Fibroblast of skin of right biceps (primary cell): ENCODE measurements at regions not wholly inside any gene's neighbourhood (a gene's known extent, or its start where the extent isn't known, plus 50 kb on each side); places are given as distances from the start of the nearest gene placed in this dataset.
A peak's percentile ranks its signal among the peaks of the same experiment; 100 is the strongest.

Experiments
- DNase-seq: peaks from one replicate; pipeline ENCODE4 v3.0.0-alpha.2; 2013

DNA sequence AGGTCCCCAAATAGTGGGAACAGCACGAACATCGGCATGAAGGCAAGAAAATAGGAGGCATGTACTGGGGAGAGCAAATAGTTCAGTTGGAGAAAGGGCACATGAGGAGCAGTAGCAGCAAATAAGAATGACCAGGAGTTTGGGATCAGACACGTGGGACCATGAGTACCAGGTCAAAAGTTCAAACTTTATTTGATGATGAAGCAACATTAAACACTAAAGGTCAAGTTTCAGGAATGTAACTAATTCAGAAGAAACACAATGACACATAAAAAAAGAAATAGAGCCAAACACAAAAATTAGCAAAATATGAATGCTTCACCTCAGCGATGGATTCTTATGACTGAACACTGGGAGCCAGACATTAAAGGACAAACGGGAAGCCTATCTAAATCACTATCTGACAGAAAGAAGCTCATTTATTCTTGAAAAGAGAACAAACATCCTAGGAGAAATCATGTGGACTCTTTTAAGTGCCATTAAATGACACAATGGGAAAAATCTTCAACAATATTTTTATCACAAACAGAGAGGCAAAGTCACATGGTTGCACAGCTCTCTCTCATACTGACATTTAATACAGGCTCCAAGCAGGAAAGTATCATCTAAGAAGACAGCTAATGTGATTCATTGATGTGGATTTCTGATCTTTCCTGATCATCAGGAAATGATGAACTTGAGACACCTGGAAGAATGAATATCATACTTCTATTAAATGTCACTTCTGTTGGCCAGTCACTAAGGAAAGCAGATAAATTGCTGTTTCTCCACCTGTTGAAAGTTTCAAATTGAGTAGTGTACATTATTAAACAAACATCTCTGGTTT, 216.9 kb upstream of the THBS1 start:
- peak; percentile 80 for DNase-seq

DNA sequence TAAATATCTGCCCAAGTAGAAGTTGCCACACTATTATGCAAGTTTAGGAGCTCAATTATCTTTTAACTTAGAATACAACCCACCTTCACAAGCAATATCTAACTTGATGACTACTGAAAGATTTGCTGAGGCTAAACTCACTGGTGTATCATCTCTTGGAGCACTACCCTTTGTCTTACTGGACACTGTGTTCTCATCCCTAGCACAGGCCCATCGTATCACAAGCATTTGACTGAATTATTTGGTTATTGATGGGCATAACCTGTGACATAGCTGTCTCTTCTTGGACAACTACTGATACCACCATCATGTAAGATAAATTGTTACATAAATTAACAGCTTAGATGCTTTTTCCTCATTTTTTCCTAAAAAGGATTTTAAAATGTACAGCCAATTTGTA, 216.2 kb upstream of the THBS1 start:
- DNase-seq, result no peak

DNA sequence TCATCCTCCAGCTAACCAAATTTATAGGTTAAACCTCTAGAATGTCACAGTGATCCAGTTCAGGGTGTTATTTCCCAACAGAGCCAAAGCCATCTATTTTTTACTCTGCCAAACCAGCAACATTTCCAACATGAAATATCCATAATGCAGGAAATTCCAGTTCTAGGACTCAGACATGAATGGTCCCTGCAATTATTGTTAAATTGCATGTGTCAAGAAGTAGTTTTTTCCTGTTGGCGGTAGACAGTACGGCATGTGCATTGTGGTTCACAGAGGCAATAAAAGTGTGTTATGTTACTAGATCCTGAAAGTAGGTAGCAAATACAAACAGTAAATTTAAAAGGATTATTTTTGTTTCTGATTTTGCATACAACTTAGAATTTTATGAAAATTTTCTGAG, 215.7 kb upstream of the THBS1 start:
- DNase-seq, result peak; percentile 88

DNA sequence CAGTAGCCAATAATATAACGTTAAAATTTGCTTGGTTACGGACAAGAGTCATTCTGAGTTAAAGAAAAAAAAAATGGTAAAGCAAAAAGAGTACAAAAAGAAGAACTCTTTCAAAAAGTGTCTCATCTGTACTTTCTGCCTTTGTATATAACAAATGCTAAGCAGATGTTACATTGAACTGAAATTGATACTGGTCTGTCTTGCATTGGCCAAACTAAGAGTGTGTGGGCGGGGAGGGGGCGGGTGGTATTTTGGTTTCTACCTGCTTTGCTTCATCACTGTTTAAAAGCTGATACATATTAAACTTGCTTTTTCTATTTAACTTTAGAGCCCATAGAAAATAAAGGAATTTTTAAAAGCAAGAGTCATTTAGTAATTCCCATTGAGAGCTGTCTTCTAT, 215.0 kb upstream of the THBS1 start:
- no peak for DNase-seq

DNA sequence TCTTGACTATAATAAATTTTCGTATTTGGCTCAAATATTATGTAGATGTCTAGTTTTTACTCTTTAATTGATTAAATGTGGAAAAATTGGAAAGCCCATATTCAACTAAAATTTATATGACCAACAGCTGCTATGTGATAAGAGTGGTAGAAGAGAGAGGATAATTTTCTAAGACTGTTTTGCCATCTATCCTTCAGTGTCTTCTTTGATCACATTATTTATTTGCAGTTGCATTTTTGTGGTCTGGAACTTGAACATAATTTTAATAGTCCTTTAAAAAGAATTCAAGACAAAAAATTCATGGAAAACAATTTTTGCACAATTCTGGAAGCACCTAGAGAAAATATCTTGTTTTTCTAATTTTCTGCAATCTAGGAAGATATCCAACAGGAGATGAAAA, 213.3 kb upstream of the THBS1 start:
- DNase-seq, result peak; percentile 47

DNA sequence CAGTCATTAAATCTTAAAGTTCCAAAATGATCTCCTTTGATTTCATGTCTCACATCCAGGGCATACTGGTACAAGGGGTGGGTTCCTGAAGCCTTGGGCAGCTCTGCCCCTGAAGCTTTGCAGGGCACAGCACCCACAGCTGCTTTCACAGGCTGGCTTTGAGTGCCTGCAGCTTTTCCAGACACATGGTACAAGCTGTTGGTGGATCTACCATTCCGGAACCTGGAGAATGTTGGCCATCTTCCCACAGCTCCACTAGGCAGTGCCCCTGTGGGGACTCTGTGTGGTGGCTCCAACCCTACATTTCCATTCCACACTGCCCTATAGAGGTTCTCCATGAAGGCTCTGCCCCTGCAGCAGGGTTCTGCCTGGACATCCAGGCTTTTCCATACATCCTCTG, 211.1 kb upstream of the THBS1 start:
- DNase-seq, result no peak

DNA sequence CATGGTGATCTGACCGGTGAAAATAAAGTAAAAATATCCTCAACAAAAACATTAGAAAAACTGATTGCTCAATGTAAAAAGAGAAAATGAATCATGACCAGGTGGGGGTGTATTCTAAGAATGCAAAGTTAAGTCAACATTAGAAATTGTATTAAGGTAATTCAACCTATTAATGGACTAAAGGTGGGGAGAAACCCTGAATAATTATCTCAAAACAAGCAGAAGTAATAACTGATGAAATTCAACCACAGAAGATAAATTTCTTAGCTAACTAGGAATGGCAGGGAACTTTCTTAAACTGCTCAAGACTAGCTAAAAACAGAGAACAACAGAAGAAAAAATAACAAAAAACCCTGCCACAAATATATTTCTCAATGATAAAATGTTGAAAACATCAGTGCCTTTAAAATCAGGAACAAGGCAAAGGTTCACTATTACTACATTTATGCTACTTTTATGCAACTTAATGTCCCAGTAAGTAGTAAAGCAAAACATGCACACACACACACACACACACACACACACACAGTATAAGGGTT, 204.4 kb upstream of the THBS1 start:
- no peak for DNase-seq

DNA sequence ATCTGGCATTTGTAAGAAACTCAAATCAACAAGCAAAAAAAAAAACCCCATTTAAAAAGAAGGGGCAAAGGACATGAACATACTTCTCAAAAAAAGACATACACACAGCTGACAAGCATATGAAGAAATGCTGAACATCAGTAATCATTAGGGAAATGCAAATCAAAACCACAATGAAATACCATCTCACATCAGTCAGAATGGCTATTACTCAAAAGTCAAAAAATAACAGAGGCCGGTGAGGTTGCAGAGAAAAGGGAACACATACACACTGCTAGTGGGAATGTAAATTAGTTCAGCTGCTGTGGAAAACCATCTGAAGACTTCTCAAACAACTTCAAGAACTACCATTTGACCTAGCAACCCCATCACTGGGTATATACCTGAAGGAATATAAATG, 199.4 kb upstream of the THBS1 start:
- DNase-seq, result peak; percentile 74

DNA sequence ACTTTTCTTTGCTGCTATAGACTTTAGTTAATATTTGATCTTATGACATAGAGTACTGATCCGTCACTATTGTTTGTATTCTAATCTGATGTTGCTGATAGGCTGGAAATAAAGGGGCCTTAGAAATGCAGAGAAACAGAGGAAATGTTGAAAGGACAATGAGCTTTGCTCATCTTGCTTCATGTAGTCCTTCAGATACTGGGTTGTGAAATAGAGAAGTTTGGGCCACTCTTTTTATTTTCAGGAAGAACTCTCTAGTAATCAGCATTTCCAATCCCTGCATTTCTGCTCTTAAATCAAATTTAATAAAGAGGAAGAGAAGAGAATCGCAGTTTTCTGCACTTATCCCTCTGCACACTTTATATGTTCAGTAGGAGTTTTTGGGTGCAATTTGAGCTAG, 192.8 kb upstream of the THBS1 start:
- DNase-seq, result no peak

DNA sequence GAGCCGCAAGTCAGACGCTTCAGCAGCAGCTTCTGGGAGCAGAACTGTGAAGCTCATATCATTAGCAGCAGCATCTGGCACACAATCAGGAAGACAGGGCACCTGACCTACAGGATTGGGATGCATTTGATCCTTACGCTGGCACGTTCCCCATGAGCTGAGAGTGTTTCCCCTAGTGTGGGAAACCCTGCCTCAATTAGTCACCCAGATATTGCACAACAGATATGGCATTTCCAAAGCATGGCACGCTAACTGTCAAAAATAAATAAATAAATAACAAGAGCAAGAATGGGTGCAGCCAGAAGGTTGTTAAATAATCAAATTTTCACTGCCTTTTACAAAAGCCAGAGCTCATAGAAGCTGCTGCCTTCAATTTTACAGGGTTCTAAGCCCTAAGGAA, 189.6 kb upstream of the THBS1 start:
- no peak for DNase-seq

DNA sequence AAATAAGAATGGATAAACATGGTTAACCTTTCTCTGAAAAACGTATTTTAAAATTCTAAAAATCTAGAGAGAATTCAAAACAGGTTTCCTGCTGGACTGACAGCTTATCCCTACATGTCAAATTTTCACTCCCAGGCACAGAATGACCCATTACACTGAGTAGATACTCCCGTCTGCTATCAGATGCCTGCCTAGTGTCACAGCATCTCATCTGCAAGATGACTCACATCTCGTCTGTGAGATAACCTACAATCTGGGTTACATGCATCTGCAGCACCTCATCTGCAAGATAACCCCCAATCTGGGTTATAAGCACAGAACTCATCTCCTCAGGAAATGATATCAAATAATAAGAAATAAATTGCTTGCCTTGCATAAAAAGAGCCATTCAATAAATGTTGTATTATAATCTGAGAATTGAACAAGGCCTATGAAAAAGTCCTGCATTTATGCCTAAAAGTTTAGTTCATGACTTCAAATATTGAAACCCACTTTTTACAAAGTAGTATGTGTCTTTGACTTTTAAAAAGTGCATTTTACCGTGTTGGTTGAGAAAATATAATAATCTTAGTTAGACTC, 188.3 kb upstream of the THBS1 start:
- DNase-seq, result no peak

DNA sequence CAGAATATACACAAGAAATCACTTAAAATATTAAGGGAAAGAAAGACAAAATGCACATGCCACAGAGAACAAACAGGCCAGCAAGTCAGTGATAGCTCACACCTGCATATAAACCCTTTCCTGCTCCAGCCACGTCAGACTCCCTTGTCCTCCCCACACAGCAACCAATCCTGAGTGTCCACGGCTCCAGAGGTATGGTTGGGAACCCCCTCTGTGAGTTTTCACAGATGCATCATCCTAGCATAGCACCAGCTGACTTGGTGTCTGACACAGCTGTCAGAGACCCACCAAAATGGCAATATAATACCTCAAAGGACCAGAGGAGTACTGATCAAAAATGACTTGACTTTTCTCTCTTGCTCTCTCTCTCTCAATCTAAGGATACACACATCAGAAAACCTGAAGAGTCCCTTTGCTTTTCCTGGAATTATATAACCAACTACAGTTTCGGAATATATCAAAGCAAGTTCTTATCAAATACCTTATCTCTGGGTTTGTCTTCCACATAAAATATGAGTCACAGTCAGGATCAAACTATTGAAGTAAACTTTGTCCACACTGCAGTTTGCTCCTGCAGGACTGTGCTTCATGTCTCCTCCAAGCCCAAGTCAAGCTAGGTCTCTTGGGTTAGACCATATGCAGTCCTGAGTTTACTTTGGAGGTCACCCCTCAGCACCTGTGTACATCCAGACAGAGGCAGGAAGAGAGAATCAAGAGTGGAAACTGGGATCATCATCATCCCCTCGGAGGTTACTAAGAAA, 187.1 kb upstream of the THBS1 start:
- DNase-seq, result no peak

DNA sequence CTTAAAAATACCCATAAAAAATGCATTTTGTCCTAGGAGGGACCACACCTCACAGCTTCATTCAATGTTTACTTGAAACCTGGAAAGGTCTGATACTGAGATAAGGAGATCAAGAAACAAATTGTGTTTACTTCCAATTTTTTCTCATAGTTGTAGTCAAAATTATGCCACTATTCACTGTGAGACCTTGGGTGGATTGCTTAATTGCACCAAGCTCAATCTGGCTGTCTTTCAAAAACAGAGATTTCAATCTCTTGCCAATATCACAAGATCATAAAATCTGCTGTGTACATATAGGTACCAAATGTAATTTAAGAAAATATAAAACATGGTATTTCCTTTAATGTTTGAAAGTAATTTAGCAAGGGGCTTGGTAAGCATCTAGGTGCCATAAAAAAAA, 186.4 kb upstream of the THBS1 start:
- DNase-seq, result no peak

DNA sequence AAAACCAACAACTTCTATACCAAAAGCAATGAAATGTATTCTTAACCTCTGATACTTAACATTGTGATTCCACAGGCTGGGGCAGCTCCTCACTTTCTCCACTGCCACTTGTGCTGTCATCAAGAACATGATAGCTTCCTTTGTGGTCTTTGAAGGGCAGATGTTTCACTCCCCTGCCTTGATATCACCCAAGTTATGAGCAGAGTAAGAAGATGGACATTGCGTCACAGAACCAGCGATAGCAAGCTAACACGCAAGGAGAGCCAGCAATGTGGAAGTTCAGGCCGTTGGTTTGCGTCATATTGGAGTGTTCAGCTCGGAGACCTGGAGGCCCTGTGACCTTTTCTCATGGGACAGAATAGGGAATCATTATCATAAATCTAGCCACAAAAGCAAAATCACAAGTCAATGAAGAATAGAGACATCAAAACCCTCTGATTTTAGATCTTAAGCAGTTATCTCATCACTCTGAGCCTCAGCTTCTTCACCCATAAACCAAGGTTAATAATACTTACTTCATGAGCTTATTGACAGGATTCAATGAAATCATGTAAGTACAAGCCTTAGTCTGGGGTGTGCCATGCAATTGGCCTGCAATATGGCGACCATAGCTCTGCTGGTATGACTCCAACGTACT, 183.8 kb upstream of the THBS1 start:
- DNase-seq, result no peak

DNA sequence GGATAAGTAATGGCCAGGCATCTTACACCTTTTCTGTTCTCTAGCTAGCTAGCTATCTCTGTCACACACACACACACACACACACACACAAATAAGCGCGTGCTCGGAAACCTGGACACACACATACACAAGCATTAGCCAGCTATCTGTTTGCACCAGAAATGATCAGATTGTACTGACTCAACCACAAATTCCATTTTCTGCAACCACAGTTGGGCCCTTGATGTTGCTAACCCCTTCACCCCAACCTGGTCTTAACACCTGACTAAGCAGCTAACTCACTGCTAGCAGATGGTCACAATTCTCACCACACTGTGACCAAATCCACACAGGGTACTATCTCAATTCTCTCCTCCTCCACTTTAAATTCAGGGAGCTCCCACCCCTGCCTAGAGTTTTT, 183.0 kb upstream of the THBS1 start:
- DNase-seq, result no peak

DNA sequence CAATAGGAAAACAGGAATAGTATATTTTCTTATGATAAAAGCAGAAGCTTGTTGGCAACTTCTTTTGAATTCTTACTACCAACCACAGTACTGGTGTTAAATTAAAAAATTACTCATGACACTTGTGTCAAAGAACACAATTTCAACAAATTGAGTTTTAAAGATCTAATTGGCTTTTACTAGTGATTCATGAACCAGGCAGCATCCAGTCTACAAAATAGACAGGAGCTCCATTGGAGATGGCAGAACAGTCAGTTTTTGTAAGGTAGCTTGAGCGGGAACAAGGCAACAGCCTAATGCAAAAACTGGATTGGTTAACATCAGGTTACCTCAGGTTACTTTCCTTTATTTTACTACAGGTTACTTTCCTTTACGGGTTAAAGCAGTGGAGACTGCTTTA, 181.3 kb upstream of the THBS1 start:
- no peak for DNase-seq

DNA sequence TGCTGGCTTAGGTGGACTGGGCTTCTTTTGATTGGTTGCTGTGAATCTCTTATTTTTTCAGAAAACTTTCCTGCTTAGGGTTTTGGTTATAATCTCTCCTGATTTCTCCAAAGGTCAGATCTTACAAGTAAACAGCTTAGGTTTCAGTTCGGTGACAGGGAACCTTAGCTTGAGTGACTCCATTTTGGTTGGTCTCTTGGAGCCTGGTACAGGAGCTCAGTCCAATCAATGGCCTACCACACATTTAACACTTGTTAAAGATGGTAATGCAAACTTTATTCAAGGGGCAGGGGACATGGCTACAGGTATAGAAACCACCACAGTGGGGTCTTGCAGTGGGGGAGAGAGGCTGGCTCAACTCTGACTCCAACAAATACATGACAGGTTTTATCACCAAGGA, 180.9 kb upstream of the THBS1 start:
- DNase-seq, result no peak

DNA sequence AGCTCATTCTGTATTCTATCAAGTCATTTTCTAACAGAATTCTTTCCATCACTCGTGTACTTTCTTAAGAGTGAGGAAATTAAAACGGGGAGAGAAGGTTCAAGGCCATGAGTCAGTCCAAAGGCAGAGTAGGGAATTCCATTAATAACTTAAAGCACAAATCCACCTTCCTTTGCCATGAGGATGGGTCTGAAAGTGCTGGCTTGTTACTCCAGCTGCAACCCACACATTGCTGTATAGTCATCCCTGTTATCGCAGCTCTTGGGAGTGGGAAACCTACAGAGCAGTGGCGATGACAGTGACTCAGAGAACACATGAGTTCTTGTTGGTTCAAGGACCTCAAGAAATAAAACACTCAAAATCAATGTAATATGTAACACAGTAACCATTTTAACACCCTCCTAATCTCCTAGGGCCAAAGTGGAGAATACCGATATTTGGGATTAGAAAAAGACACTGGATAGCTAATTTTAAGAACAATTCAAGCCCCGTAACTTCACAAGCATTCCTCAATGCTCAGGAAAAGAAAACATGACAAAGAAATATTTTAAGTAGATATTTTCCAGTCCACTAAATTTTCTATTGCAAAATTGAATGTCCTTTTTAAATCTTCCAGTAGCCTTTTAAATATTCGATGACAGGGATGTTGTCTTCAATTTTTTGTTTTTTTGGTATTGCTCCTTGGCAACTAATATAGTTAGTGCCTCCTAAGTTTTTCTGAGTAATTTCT, 179.9 kb upstream of the THBS1 start:
- peak; percentile 63 for DNase-seq

DNA sequence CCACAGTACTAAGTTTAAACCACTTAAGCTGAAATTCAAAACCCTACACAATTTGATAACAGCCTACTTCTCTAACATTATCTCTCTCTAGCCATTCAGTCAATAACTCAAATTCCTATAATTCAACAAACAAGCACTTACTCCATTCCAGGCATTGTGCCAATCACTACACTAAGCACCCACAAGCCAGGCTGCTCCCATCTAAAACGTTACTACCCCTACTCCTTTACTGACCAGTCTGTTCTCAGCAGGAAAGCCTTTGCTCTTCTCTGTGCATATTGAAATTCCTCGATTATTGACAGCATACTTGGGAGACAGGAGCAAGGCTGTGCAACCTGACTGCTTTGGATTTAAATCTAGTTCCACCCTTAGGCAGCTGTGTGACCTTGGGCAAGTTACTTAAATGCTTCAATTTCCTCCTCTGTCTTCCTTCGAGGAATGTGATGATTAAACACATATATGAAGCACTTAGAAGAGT, 177.2 kb upstream of the THBS1 start:
- DNase-seq, result peak; percentile 81

DNA sequence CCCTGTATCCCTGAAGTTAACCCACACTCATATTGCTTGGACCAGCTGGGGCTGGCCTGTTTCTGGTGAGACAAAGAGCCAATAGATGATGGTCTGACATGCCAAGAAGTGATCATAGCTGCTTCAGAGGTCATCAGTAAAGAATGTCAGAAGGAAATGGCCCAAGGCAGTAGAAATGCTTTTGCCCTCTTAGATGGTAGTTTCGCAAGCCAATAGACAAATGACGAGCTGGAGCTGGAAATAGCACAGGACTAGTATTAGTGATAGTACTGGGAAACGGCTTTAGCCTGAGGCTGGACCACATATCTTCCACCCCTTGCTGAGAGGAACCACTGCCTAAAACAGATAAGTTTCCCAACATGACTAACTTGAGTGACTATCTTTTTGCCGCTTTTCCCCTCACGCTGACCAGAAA, 176.1 kb upstream of the THBS1 start:
- DNase-seq, result peak; percentile 93

DNA sequence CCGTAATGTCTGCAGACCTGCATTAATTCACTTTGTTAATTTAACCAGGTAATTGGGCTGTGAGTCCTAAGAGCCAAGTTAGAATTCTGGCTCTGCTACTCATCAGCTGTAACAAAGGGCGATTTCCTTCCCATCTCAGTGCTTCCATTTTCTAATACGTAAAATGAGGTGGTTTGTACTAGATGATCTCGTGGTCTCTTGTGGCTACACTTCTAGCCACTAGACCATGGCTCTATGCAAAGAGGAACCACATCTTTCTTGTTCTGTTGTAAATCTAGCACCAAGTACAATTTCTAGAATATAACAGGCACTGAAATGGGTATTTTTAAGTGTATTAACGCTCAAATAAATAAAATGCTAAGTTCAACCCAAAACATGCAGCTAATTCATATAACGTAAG, 174.4 kb upstream of the THBS1 start:
- no peak for DNase-seq

DNA sequence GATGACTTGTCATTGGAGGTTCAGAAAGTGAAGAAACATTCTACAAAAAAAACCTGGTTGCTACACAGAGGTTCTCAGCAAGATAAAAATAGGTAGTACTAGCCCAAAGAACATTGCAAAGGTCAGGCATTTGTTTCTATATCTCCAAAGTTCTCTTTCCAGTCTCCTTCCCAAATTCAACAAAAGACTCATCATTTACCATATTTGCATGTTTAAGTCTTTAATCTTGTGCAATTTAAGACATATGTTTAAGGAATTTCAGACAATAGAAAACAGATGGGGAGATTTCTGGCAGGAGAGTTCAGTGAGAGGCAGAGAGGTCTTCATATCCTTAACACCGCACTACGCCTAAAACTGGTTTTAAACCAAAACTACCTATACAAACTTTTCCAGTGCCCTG, 173.8 kb upstream of the THBS1 start:
- DNase-seq, result peak; percentile 90
